Transverse colon (tissue), 4 donors: ENCODE measurements at regions not wholly inside any gene's neighbourhood (a gene's known extent, or its start where the extent isn't known, plus 50 kb on each side); places are given as distances from the start of the nearest gene placed in this dataset.

Source experiments
- DNase-seq: peaks from one replicate; pipeline ENCODE4 v3.0.0-alpha.2; 2019
- H3K27ac ChIP-seq, 4 donors: fragments of 200-600 bp; sonication (generic); 2 replicates each; pipeline ENCODE4 v1.5.1; 2016 to 2018; ENCODE audit warnings: inconsistent platforms in 4 of 4
- H3K27me3 ChIP-seq: fragments of 200-600 bp; sonication (generic); 2 replicates; pipeline ENCODE4 v1.5.1; 2017; ENCODE audit warnings: inconsistent platforms
- H3K36me3 ChIP-seq, 4 donors: fragments of 200-600 bp; sonication (generic); 2 replicates each; pipeline ENCODE4 v1.5.1; 2017 to 2019; ENCODE audit warnings: inconsistent platforms in 4 of 4
- H3K4me1 ChIP-seq, 4 donors: fragments of 200-600 bp; sonication (generic); 2 replicates each; pipeline ENCODE4 v1.5.1; 2017 to 2020; ENCODE audit warnings: inconsistent platforms in 4 of 4
- H3K4me3 ChIP-seq, 4 donors: fragments of 200-600 bp; sonication (generic); 1 replicate in 1 of 4; 2 replicates in 3 of 4; pipeline versions ENCODE4 v1.5.1 to v1.6.1; 2017 to 2019; ENCODE audit warnings: inconsistent platforms in 4 of 4
- H3K9me3 ChIP-seq, 2 donors: fragments of 200-600 bp; sonication (generic); 2 replicates each; pipeline ENCODE4 v1.5.1; 2017 to 2019; ENCODE audit warnings: inconsistent platforms in 2 of 2
- CTCF ChIP-seq, 5 experiments: fragments of 200-600 bp in 3 of 5; fragments of 450-650 bp in 2 of 5; sonication (generic) in 3 of 5; IDR thresholded peaks; 1 replicate in 2 of 5; 2 replicates in 3 of 5; pipeline ENCODE4 v1.5.1; 2016 to 2017; ENCODE audit warnings: antibody characterized with exemption in 5 of 5, inconsistent platforms in 3 of 5, mild to moderate bottlenecking in 2 of 5, moderate library complexity in 1 of 5
- EP300 ChIP-seq: sonication (generic); formaldehyde crosslinking; IDR thresholded peaks from one replicate; pipeline ENCODE4 v1.6.1; 2017; ENCODE audit warnings: antibody characterized with exemption, low read depth
- POLR2A ChIP-seq: fragments of 450-650 bp; IDR thresholded peaks from one replicate; pipeline ENCODE4 v1.6.1; 2016; ENCODE audit warnings: antibody characterized with exemption, mild to moderate bottlenecking, moderate library complexity
- POLR2AphosphoS5 ChIP-seq, 3 donors: sonication (generic); formaldehyde crosslinking; IDR thresholded peaks; one replicate each; pipeline ENCODE4 v1.6.1; 2016; ENCODE audit warnings: antibody characterized with exemption in 3 of 3
- WGBS, 2 donors: methylation state at CpG; one replicate each; pipeline ENCODE4 v1.1.5; 2018; ENCODE audit warnings: low coverage in 1 of 2; 5-methylcytosine and 5-hydroxymethylcytosine counted together
- in situ Hi-C, 4 donors: fragments of 200-750 bp; cut with MboI; loops; one replicate each; pipeline versions ENCODE4 v1.15.0 to v1.15.1; 2017; ENCODE audit warnings: low sequenced_read_pairs in 3 of 4, low pct_ligation_motif_present in 1 of 4, low pct_unique_long_range_greater_than_20kb in 1 of 4
- intact Hi-C: fragments of 100-400 bp; cut with DNase I; formaldehyde crosslinking; loops from one replicate; pipeline ENCODE4 v1.15.1; 2023; ENCODE audit warnings: low total_unique reads

GRCh38 chr5:171574376-171574775 lies 154.9 kb downstream of the FGF18 start:
- DNase-seq: no peak
- Histone ChIP-seq H3K36me3 (no peaks in the 10 kb centered on the region), H3K27ac (no peak overlapping the region), H3K9me3 (no peaks in the 10 kb centered on the region), H3K4me3 (no peak overlapping the region), H3K4me1 (no peaks in the 10 kb centered on the region), H3K27me3 (no peaks in the 10 kb centered on the region)
- no peak for TF ChIP-seq POLR2A
- no peak for TF ChIP-seq EP300
- no peak for TF ChIP-seq CTCF (IDR thresholded peaks at IDR 0.05)
- no peak for TF ChIP-seq POLR2AphosphoS5 (IDR thresholded peaks at IDR 0.05)
- in situ Hi-C loops (no loop called here), intact Hi-C loops (no loop called here)
- 41% methylated on average over 4 of the region's 4 CpGs; no CpG with 5 or more reads in 1 of the 2 donors for WGBS, 2 donors

GRCh38 chr5:171575386-171575785 lies 155.9 kb downstream of the FGF18 start:
- in situ Hi-C loops: no loop called here
- no peaks in the 10 kb centered on the region for H3K36me3 ChIP-seq
- H3K27ac ChIP-seq: no peak overlapping the region
- 63 to 86% methylated on average over 3 of the region's 3 CpGs for WGBS, 2 donors
- H3K27me3 ChIP-seq: no peaks in the 10 kb centered on the region
- no peaks in the 10 kb centered on the region for H3K9me3 ChIP-seq
- intact Hi-C loops: no loop called here
- no peaks in the 10 kb centered on the region for H3K4me1 ChIP-seq
- no peak for DNase-seq
- H3K4me3 ChIP-seq: no peak overlapping the region
- TF ChIP-seq CTCF (IDR thresholded peaks at IDR 0.05) (no peak), EP300 (no peak), POLR2A (no peak), POLR2AphosphoS5 (IDR thresholded peaks at IDR 0.05) (no peak)

GRCh38 chr5:171575808-171576207 lies 156.4 kb downstream of the FGF18 start:
- Histone ChIP-seq H3K9me3 (no peaks in the 10 kb centered on the region), H3K36me3 (no peaks in the 10 kb centered on the region), H3K4me1 (no peaks in the 10 kb centered on the region), H3K4me3 (no peak overlapping the region), H3K27me3 (no peaks in the 10 kb centered on the region), H3K27ac (no peak overlapping the region)
- 82 to 94% methylated on average over 3 of the region's 3 CpGs for WGBS, 2 donors
- no peak for TF ChIP-seq POLR2AphosphoS5 (IDR thresholded peaks at IDR 0.05)
- no peak for TF ChIP-seq EP300
- TF ChIP-seq CTCF (IDR thresholded peaks at IDR 0.05): no peak
- intact Hi-C loops (no loop called here), in situ Hi-C loops (no loop called here)
- DNase-seq: no peak

- WGBS, 2 donors: 82 to 91% methylated on average over 9 to 13 of the region's 13 CpGs
- in situ Hi-C loops: no loop called here
- Histone ChIP-seq H3K27ac (no peak overlapping the region), H3K4me1 (no peaks in the 10 kb centered on the region), H3K9me3 (no peaks in the 10 kb centered on the region), H3K4me3 (no peak overlapping the region), H3K36me3 (no peaks in the 10 kb centered on the region), H3K27me3 (no peaks in the 10 kb centered on the region)
- DNase-seq: no peak
- no peak for TF ChIP-seq CTCF (IDR thresholded peaks at IDR 0.05)
- TF ChIP-seq EP300: no peak
- TF ChIP-seq POLR2AphosphoS5 (IDR thresholded peaks at IDR 0.05): no peak
- no peak for TF ChIP-seq POLR2A
- intact Hi-C loops: no loop called here
These were observed 157.8 kb downstream of the FGF18 start for GRCh38 chr5:171577042-171577758.
